GM12891 (cell line): ENCODE measurements at regions not wholly inside any gene's neighbourhood (a gene's known extent, or its start where the extent isn't known, plus 50 kb on each side); places are given as distances from the start of the nearest gene placed in this dataset.

Experiments used
- POLR2A ChIP-seq: IDR thresholded peaks from 2 replicates; pipeline ENCODE4 v1.6.1; 2011; ENCODE audit warnings: low read depth, low read length, control low read depth
- POLR2AphosphoS5 ChIP-seq: IDR thresholded peaks from 2 replicates; pipeline ENCODE4 v1.6.1; 2011; ENCODE audit warnings: low read depth, low read length, control low read depth
- SPI1 ChIP-seq: IDR thresholded peaks from 2 replicates; pipeline ENCODE4 v1.6.1; 2011; ENCODE audit warnings: low read depth, low read length, control low read depth
- TAF1 ChIP-seq: IDR thresholded peaks from 2 replicates; pipeline ENCODE4 v1.6.1; 2011; ENCODE audit warnings: low read depth, low read length, control low read depth

DNA sequence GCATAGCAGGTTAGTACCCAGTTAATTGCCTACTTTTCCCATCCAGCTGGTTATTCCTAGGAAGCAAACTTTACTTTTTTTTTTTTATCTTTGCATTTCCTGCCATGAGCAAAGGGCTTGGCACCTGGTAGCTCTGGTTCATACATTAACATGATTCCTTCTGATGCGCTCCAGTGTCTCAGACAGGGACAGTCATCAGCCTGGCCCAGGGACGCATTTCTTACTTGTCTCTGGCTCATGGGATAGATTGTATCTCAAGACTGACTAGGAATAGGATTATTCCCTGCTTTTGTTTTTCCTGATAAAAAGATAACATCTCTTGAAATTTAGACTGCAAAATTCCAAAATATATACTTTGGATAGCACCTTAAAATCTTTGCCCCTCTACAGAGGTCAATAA, 571.5 kb upstream of the TENM3 start:
- TF ChIP-seq TAF1 (no peak), POLR2AphosphoS5 (no peak), POLR2A (no peak), SPI1 (no peak)
